ENCODE measurements at regions not wholly inside any gene's neighbourhood (a gene's known extent, or its start where the extent isn't known, plus 50 kb on each side); places are given as distances from the start of the nearest gene placed in this dataset.

GRCh38 chr13:106048386-106048785 lies 487.1 kb downstream of the EFNB2 start:
- H3K4me3 ChIP-seq (ENCODE audit: low read length), result no peak overlapping the region; the same call in 1 of the 2 replicates
- H3K36me3 ChIP-seq (replicated peaks; ENCODE audit: low read depth, low read length), result no peaks in the 10 kb centered on the region
- TF ChIP-seq CTCF (IDR thresholded peaks at IDR 0.05; ENCODE audit: low read depth, low read length) (no peak), EZH2phosphoT487 (IDR thresholded peaks at IDR 0.05; ENCODE audit: low read depth) (no peak)
- H3K4me2 ChIP-seq (ENCODE audit: low read length), result peak overlapping the region; percentile 51
- no peaks in the 10 kb centered on the region for H3K79me2 ChIP-seq (ENCODE audit: low read length)
- no peak overlapping the region for H3K9ac ChIP-seq (ENCODE audit: low read length)
- H3K27me3 ChIP-seq (ENCODE audit: low read depth, low read length), result no peaks in the 10 kb centered on the region
- H3K27ac ChIP-seq (ENCODE audit: low read length), result no peak overlapping the region
- H3K9me3 ChIP-seq (ENCODE audit: insufficient read depth, low read length), result no peaks in the 10 kb centered on the region
- no peaks in the 10 kb centered on the region for H4K20me1 ChIP-seq (ENCODE audit: insufficient read depth, low read length)
- no peaks in the 10 kb centered on the region for H3K4me1 ChIP-seq (ENCODE audit: low read length)
- H2AFZ ChIP-seq (ENCODE audit: low read depth, low read length), result no peak overlapping the region

- H2AFZ ChIP-seq (ENCODE audit: low read depth, low read length), result no peak overlapping the region
- H3K27me3 ChIP-seq (ENCODE audit: low read depth, low read length), result no peaks in the 10 kb centered on the region
- H3K79me2 ChIP-seq (ENCODE audit: low read length), result no peaks in the 10 kb centered on the region
- no peak overlapping the region for H3K4me2 ChIP-seq (ENCODE audit: low read length)
- H4K20me1 ChIP-seq (ENCODE audit: insufficient read depth, low read length), result no peaks in the 10 kb centered on the region
- H3K27ac ChIP-seq (ENCODE audit: low read length), result no peak overlapping the region
- H3K9me3 ChIP-seq (ENCODE audit: insufficient read depth, low read length), result no peaks in the 10 kb centered on the region
- no peaks in the 10 kb centered on the region for H3K36me3 ChIP-seq (replicated peaks; ENCODE audit: low read depth, low read length)
- no peak overlapping the region for H3K9ac ChIP-seq (ENCODE audit: low read length)
- TF ChIP-seq EZH2phosphoT487 (IDR thresholded peaks at IDR 0.05; ENCODE audit: low read depth), result no peak
- TF ChIP-seq CTCF (IDR thresholded peaks at IDR 0.05; ENCODE audit: low read depth, low read length), result no peak
- no peak overlapping the region for H3K4me3 ChIP-seq (ENCODE audit: low read length)
- H3K4me1 ChIP-seq (ENCODE audit: low read length), result no peaks in the 10 kb centered on the region
Measured at GRCh38 chr13:106047859-106048258, 487.6 kb downstream of the EFNB2 start.

- H3K9ac ChIP-seq (ENCODE audit: low read length), result no peak overlapping the region
- TF ChIP-seq CTCF (IDR thresholded peaks at IDR 0.05; ENCODE audit: low read depth, low read length) (no peak), EZH2phosphoT487 (IDR thresholded peaks at IDR 0.05; ENCODE audit: low read depth) (no peak)
- no peak overlapping the region for H3K4me2 ChIP-seq (ENCODE audit: low read length)
- H3K27me3 ChIP-seq (ENCODE audit: low read depth, low read length), result no peaks in the 10 kb centered on the region
- H3K4me1 ChIP-seq (ENCODE audit: low read length), result no peaks in the 10 kb centered on the region
- no peak overlapping the region for H2AFZ ChIP-seq (ENCODE audit: low read depth, low read length)
- H3K9me3 ChIP-seq (ENCODE audit: insufficient read depth, low read length), result no peaks in the 10 kb centered on the region
- H3K27ac ChIP-seq (ENCODE audit: low read length), result no peak overlapping the region
- no peaks in the 10 kb centered on the region for H3K79me2 ChIP-seq (ENCODE audit: low read length)
- H3K36me3 ChIP-seq (replicated peaks; ENCODE audit: low read depth, low read length), result no peaks in the 10 kb centered on the region
- H3K4me3 ChIP-seq (ENCODE audit: low read length), result no peak overlapping the region
- H4K20me1 ChIP-seq (ENCODE audit: insufficient read depth, low read length), result no peaks in the 10 kb centered on the region
Measured at GRCh38 chr13:106042996-106043581, 492.4 kb downstream of the EFNB2 start.

GRCh38 chr13:106041445-106041844 lies 494.0 kb downstream of the EFNB2 start:
- no peak overlapping the region for H3K9ac ChIP-seq (ENCODE audit: low read length)
- no peaks in the 10 kb centered on the region for H3K79me2 ChIP-seq (ENCODE audit: low read length)
- H3K27ac ChIP-seq (ENCODE audit: low read length), result no peak overlapping the region
- H3K4me2 ChIP-seq (ENCODE audit: low read length), result no peak overlapping the region
- no peaks in the 10 kb centered on the region for H3K9me3 ChIP-seq (ENCODE audit: insufficient read depth, low read length)
- H3K27me3 ChIP-seq (ENCODE audit: low read depth, low read length), result no peaks in the 10 kb centered on the region
- no peak overlapping the region for H2AFZ ChIP-seq (ENCODE audit: low read depth, low read length)
- no peak for TF ChIP-seq EZH2phosphoT487 (IDR thresholded peaks at IDR 0.05; ENCODE audit: low read depth)
- no peak for TF ChIP-seq CTCF (IDR thresholded peaks at IDR 0.05; ENCODE audit: low read depth, low read length)
- H4K20me1 ChIP-seq (ENCODE audit: insufficient read depth, low read length), result no peaks in the 10 kb centered on the region
- no peak overlapping the region for H3K4me3 ChIP-seq (ENCODE audit: low read length)
- no peaks in the 10 kb centered on the region for H3K36me3 ChIP-seq (replicated peaks; ENCODE audit: low read depth, low read length)
- no peaks in the 10 kb centered on the region for H3K4me1 ChIP-seq (ENCODE audit: low read length)

Data from OCI-LY3 (cell line).